HG02571 (cell line): ENCODE measurements at regions not wholly inside any gene's neighbourhood (a gene's known extent, or its start where the extent isn't known, plus 50 kb on each side); places are given as distances from the start of the nearest gene placed in this dataset.

Source experiments
- ATAC-seq: cut with Tn5 transposase; IDR thresholded peaks from one replicate; pipeline ENCODE4 v1.9.1; 2021; ENCODE audit warnings: mild to moderate bottlenecking, moderate library complexity; ENCODE audit not compliant: unreplicated experiment

DNA sequence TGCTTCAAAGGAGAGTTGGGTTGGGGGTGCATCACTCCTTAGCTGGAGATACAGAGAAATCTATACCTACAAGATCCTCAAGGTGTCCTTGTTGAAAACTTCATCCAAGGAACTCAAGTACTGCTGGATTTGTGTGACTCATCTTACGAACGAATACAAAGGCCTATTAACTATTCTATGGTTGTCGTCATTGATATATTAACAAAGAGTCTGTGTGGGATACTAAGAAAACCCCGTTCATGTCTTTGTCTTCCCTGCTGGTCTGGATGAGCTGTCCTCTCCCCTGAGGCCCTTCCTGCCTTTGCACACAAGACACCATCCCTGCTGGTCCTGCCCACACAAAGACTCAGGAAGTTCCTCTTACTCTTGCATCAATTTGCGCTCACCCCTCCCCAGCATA lies 54.9 kb upstream of the IRF2 start:
- no peak for ATAC-seq

DNA sequence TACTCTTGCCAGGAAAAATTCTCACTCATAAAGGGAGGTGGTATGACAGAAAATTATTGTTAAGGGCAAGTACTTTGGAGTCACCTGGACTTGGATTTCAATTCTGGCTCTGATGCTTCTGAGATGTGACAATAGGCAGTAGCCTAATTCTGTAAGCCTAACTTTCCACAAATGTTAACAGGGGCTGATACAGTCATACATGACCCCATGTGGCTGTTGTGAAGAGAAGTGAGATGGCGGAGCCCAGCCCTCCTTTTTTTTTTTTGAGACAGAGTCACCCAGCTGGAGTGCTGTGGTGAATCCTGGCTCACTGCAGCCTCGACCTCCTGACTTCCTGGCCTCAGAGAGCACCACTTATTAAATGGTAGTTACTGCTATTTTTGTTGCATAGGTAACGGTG lies 54.4 kb upstream of the IRF2 start:
- ATAC-seq: no peak

DNA sequence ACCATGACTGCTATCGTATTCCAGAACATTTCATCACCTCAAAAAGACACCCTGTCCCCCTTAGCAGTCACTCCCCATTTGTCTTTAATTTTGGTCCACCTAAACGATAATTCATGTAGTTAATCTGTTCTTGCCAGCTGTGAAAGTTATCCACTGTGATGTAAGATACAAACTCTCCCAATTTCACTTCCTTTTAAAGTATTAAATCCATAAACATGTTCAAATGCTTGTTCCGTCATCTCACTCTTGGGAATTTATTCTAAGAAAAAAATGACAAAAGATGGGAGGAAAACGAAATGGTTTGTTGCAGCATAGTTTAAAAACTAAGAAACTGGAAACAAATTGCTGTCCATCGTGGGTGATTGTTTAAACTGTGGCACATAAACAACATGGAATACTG lies 53.7 kb upstream of the IRF2 start:
- ATAC-seq: no peak

DNA sequence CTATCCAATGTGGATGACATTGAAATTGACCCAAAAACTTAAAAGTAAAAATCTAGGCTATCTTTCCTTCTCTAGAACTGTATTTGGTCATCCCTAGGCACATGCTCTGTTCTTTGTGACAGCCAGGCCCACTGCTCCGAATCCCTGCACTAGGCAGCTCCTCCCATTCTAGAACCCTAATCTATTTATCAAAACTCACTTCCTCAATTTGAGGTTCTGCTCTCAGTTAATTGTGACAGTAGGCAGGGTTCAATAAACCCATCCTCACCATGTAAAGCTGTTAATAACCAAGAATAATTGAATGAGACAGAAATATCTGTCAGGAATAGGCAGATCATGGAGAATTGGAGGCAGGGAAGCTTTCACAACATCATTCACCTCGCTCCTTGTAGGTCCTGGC lies 51.9 kb upstream of the IRF2 start:
- ATAC-seq: no peak
